GM21515 (cell line): ENCODE measurements at regions not wholly inside any gene's neighbourhood (a gene's known extent, or its start where the extent isn't known, plus 50 kb on each side); places are given as distances from the start of the nearest gene placed in this dataset.
"Not testable (repeated sequence)": the region's sequence is repeated elsewhere in the genome, so short reads cannot be mapped to it uniquely, and the experiment has no call there.

Source experiments
- ATAC-seq: cut with Tn5 transposase; IDR thresholded peaks from one replicate; pipeline ENCODE4 v1.9.1; 2021; ENCODE audit not compliant: unreplicated experiment

GRCh38 chr6:137707590-137708360 is 159.3 kb upstream of the TNFAIP3 start:
- ATAC-seq: peak; percentile 71

- no peak for ATAC-seq
These were observed 158.6 kb upstream of the TNFAIP3 start for GRCh38 chr6:137708481-137708880.

- no peak for ATAC-seq
These were observed 157.4 kb upstream of the TNFAIP3 start for GRCh38 chr6:137709424-137710236.

GRCh38 chr6:137711972-137712371 is 155.1 kb upstream of the TNFAIP3 start:
- ATAC-seq: no peak

GRCh38 chr6:137712587-137712986 is 154.5 kb upstream of the TNFAIP3 start:
- no peak for ATAC-seq

- no peak for ATAC-seq
These were observed 151.4 kb upstream of the TNFAIP3 start for GRCh38 chr6:137715589-137716045.

GRCh38 chr6:137717074-137718073 is 149.7 kb upstream of the TNFAIP3 start:
- ATAC-seq: no peak

GRCh38 chr6:137718903-137719302 is 148.2 kb upstream of the TNFAIP3 start:
- not testable (repeated sequence) for ATAC-seq

- peak; percentile 54 for ATAC-seq
These were observed 144.2 kb upstream of the TNFAIP3 start for GRCh38 chr6:137722749-137723272.

- ATAC-seq: no peak
These were observed 143.6 kb upstream of the TNFAIP3 start for GRCh38 chr6:137723273-137724017.

GRCh38 chr6:137724018-137724403 is 143.0 kb upstream of the TNFAIP3 start:
- no peak for ATAC-seq

- no peak for ATAC-seq
These were observed 142.4 kb upstream of the TNFAIP3 start for GRCh38 chr6:137724495-137725211.

- no peak for ATAC-seq
These were observed 141.1 kb upstream of the TNFAIP3 start for GRCh38 chr6:137725949-137726348.

- no peak for ATAC-seq
These were observed 140.5 kb upstream of the TNFAIP3 start for GRCh38 chr6:137726582-137726981.

GRCh38 chr6:137727216-137727765 is 139.8 kb upstream of the TNFAIP3 start:
- ATAC-seq: no peak

GRCh38 chr6:137728386-137729349 is 138.4 kb upstream of the TNFAIP3 start:
- ATAC-seq: no peak

GRCh38 chr6:137729866-137730629 is 137.0 kb upstream of the TNFAIP3 start:
- no peak for ATAC-seq
